K562 (cell line): ENCODE measurements at regions not wholly inside any gene's neighbourhood (a gene's known extent, or its start where the extent isn't known, plus 50 kb on each side); places are given as distances from the start of the nearest gene placed in this dataset.

ENCODE experiments used
- ATAC-seq: fragments of 200-7000 bp; cut with Tn5 transposase; 3 replicates; pipeline ENCODE4 v1.9.1; 2020; ENCODE audit warnings: moderate library complexity
- BruUV-seq: library from RNA; stranded (reverse); fragments of 400-500 nt; replicated peaks from 2 replicates; lab custom pipeline; 2021; lab: Mats Ljungman, UMichigan
- CTCF ChIA-PET: fragments of 300-600 bp; formaldehyde crosslinking; extraction: SDS; loops from one replicate; lab custom pipeline; 2021; ENCODE audit warnings: low intra/inter-chr PET ratio; lab: Yijun Ruan, JAX
- POLR2A ChIA-PET: fragments of 300-600, 350-650 bp; sonication (Branson Sonifier 250); formaldehyde crosslinking; extraction: SDS; loops from one replicate; lab custom pipeline; 2021; ENCODE audit warnings: antibody characterized with exemption, inconsistent platforms; lab: Yijun Ruan, JAX
- DNase-seq, 4 experiments: peaks; one replicate each; pipeline versions ENCODE4 v3.0.0 to v3.0.0-alpha.2; 2011 to 2018; ENCODE audit warnings: low spot score in 3 of 4, mixed read lengths in 3 of 4; ENCODE audit errors: extremely low read depth in 1 of 4
- FAIRE-seq: peaks from 2 replicates; lab custom pipeline; 2011; peaks lifted over from hg19 to GRCh38; lab: Jason Lieb, UNC
- H2AFZ ChIP-seq: 2 replicates; pipeline ENCODE4 v1.6.0; 2011; ENCODE audit warnings: low read depth, low read length, control low read depth, inconsistent platforms
- H3K27ac ChIP-seq: fragments of 200-600 bp; 3 replicates; pipeline ENCODE4 v1.8.0; 2011; ENCODE audit warnings: low read depth, mild to moderate bottlenecking, control low read depth, inconsistent platforms, low read length, moderate library complexity, mixed read lengths; ENCODE audit errors: extremely low read depth
- H3K27me3 ChIP-seq, 2 experiments: fragments of 300-600 bp in 1 of 2; 2 replicates in 1 of 2; 3 replicates in 1 of 2; pipeline versions ENCODE4 v1.6.0 to v1.8.0; 2011; ENCODE audit warnings: inconsistent platforms in 2 of 2, low read length in 2 of 2, mild to moderate bottlenecking in 1 of 2, mixed read lengths in 1 of 2, moderate library complexity in 1 of 2; ENCODE audit not compliant: control insufficient read depth in 2 of 2, insufficient read depth in 2 of 2
- H3K36me3 ChIP-seq: fragments of 300-600 bp; 3 replicates; pipeline ENCODE4 v1.8.0; 2011; ENCODE audit warnings: mild to moderate bottlenecking, low read length, inconsistent platforms; ENCODE audit not compliant: control insufficient read depth, insufficient read depth
- H3K4me1 ChIP-seq, 2 experiments: fragments of 200-600 bp in 1 of 2; replicated peaks in 1 of 2; 2 replicates in 1 of 2; 3 replicates in 1 of 2; pipeline versions ENCODE4 v1.5.1 to v1.8.0; 2011; ENCODE audit warnings: inconsistent platforms in 2 of 2, low read length in 2 of 2, mild to moderate bottlenecking in 1 of 2, mixed read lengths in 1 of 2, moderate library complexity in 1 of 2; ENCODE audit not compliant: control insufficient read depth in 2 of 2, insufficient read depth in 2 of 2
- H3K4me2 ChIP-seq: 2 replicates; pipeline ENCODE4 v1.6.1; 2011; ENCODE audit warnings: low read length, control low read depth, inconsistent platforms, mixed read lengths; ENCODE audit not compliant: insufficient read depth
- H3K4me3 ChIP-seq: fragments of 200-600 bp; sonication (generic), shearing (Covaris generic); 2 replicates; pipeline ENCODE4 v1.5.1; 2016; ENCODE audit warnings: control low read depth, inconsistent platforms
- H3K79me2 ChIP-seq: fragments of 200-600 bp; 3 replicates; pipeline ENCODE4 v1.8.0; 2011; ENCODE audit warnings: low read length, inconsistent platforms; ENCODE audit not compliant: control insufficient read depth, insufficient read depth
- H3K9ac ChIP-seq, 2 experiments: 2 replicates each; pipeline versions ENCODE4 v1.6.0 to v1.6.1; 2011; ENCODE audit warnings: low read depth in 2 of 2, low read length in 2 of 2, control low read depth in 1 of 2, inconsistent platforms in 1 of 2, mild to moderate bottlenecking in 1 of 2, mixed read lengths in 1 of 2; ENCODE audit not compliant: insufficient read depth in 1 of 2
- H3K9me1 ChIP-seq: one replicate; pipeline ENCODE4 v1.6.0; 2011; ENCODE audit warnings: inconsistent platforms, mild to moderate bottlenecking, low read length, moderate library complexity; ENCODE audit not compliant: control insufficient read depth, insufficient read depth
- H3K9me3 ChIP-seq: replicated peaks from 2 replicates; pipeline ENCODE4 v1.5.1; 2011; ENCODE audit warnings: low read depth, low read length, inconsistent platforms; ENCODE audit not compliant: control insufficient read depth, insufficient read depth
- H4K20me1 ChIP-seq: replicated peaks from 2 replicates; pipeline ENCODE4 v1.6.1; 2011; ENCODE audit warnings: low read length, inconsistent platforms, mixed read lengths; ENCODE audit not compliant: control insufficient read depth, insufficient read depth
- CAMTA2 ChIP-seq: fragments of 250-450 bp; sonication (Bioruptor Pico); conservative IDR thresholded peaks from 2 replicates; pipeline ENCODE4 v1.5.1; 2022
- HES1 ChIP-seq: fragments of 450-650 bp; IDR thresholded peaks from 2 replicates; pipeline ENCODE4 v1.6.1; 2016; ENCODE audit warnings: low read depth, mild to moderate bottlenecking, moderate library complexity
- HNRNPLL ChIP-seq: fragments of 200-400 bp; formaldehyde crosslinking; IDR thresholded peaks from 2 replicates; pipeline ENCODE4 v1.6.1; 2017; ENCODE audit warnings: low read length, low read depth, mild to moderate bottlenecking; ENCODE audit not compliant: poor library complexity, severe bottlenecking
- MYBL2 ChIP-seq, 2 experiments: fragments of 450-650 bp in 1 of 2; sonication (generic) in 1 of 2; formaldehyde crosslinking in 1 of 2; IDR thresholded peaks; 2 replicates each; pipeline versions ENCODE4 v1.6.1 to v1.8.1; 2017 to 2022; ENCODE audit warnings: borderline replicate concordance in 1 of 2, inconsistent platforms in 1 of 2, low read depth in 1 of 2, mild to moderate bottlenecking in 1 of 2, missing genetic modification reagents in 1 of 2, moderate library complexity in 1 of 2
- SIN3B ChIP-seq: fragments of 450-650 bp; IDR thresholded peaks from 2 replicates; pipeline ENCODE4 v1.6.1; 2017; ENCODE audit warnings: low read depth, mild to moderate bottlenecking, moderate library complexity
- ZBTB5 ChIP-seq: fragments of 450-650 bp; IDR thresholded peaks from 2 replicates; pipeline ENCODE4 v1.6.1; 2017; ENCODE audit warnings: antibody characterized with exemption
- ZNF146 ChIP-seq: IDR thresholded peaks from one replicate; pipeline ENCODE4 v1.6.1; 2018; ENCODE audit warnings: missing compliant biosample characterization; ENCODE audit not compliant: unreplicated experiment
- ZNF274 ChIP-seq: IDR thresholded peaks from 2 replicates; pipeline ENCODE4 v1.6.1; 2011; ENCODE audit warnings: low read depth, mild to moderate bottlenecking, low read length, moderate library complexity, borderline replicate concordance
- ZNF75A ChIP-seq: fragments of 450-650 bp; formaldehyde crosslinking; IDR thresholded peaks from 2 replicates; pipeline ENCODE4 v1.4.0; 2020; ENCODE audit warnings: mild to moderate bottlenecking
- WGBS: fragments of 100-300 bp; shearing (Covaris generic); methylation state at CpG from one replicate; pipeline ENCODE4 v1.1.6; 2016; ENCODE audit warnings: low coverage, mixed read lengths; ENCODE audit not compliant: insufficient coverage; ENCODE audit errors: missing lambda C conversion rate; 5-methylcytosine and 5-hydroxymethylcytosine counted together
- in situ Hi-C: fragments of 300-500 bp; cut with MboI; formaldehyde crosslinking; loops from 4 replicates; pipeline ENCODE4 v1.15.0; 2018; ENCODE audit warnings: inconsistent platforms, mixed read lengths
- intact Hi-C: fragments of 100-400 bp; cut with micrococcal nuclease; formaldehyde crosslinking; loops from 2 replicates; pipeline ENCODE4 v1.14.2; 2022

DNA sequence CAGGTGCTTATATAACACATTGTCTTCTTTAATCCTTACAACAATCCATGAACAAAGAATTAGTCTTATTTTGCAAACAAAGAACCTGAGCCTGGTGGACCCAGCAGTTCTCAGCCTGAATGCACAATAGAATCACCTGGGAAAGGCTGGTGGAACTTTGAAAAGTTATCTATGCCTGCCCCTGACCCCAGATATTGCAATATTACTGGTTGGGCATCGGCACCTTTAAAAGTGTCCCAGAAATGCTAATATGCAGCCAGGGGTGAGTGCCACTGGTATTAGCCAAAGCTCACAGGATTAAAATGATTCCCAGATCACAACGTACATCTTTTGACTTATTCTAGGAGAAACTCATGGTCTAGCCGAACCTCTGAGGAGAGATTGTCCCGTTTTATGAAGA lies 268.8 kb downstream of the KLF5 start (continued):
- TF ChIP-seq HNRNPLL (no peak), MYBL2 (IDR thresholded peaks at IDR 0.05; ENCODE audit: low read depth) (no peak), MYBL2 (CRISPR knock-in tag; IDR thresholded peaks at IDR 0.05; ENCODE audit: borderline replicate concordance) (no peak)

DNA sequence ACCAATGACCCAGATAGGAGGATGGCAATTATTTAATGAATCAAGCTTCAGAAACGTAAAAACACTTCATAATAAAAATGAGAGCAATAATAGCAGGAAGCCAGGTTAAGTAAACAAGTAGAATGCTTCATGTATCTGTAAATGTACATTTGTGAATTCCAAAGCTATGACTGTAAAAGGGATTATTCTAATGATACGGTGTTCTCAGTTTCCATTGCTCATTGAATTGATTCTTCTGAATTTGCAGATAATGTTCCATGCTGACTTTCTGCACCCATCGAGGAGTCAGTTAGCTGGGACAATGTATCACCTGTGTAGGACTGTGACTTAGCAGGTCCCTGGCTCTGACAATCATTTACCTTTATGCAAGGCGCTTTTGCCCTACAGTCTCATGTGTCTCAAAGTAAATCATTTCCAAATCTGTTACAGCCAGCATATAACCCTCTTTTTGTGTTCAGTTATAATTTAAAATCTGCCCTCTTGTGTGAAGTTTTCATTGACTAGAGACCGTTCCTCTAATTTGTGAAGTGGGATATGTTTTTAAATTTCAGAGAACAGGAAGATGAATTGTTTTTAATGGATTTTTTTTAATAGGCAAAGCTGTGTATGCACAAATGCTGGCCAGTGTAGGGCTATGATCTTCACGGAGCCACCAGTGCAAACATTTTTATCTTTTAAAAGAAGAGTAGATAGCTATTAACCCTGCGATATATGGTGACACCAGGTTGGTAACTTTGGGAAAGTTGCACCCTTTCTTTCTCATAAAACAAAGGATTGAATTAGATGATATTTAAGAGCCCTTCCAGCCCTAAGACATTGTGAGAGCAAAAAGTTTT lies 267.1 kb downstream of the KLF5 start:
- no peak for TF ChIP-seq SIN3B
- TF ChIP-seq HES1 = no peak
- TF ChIP-seq ZNF274 = no peak
- no peak for TF ChIP-seq ZNF146 (CRISPR knock-in tag)
- no peak for TF ChIP-seq ZBTB5
- no peak for TF ChIP-seq ZNF75A (CRISPR knock-in tag)
- TF ChIP-seq CAMTA2 (CRISPR knock-in tag) = no peak
- no peak for ATAC-seq
- Histone ChIP-seq H3K9me3 (no peaks in the 10 kb centered on the region), H4K20me1 (no peaks in the 10 kb centered on the region), H3K9ac (no peak overlapping the region), H3K36me3 (no peaks in the 10 kb centered on the region), H3K9me1 (no peaks in the 10 kb centered on the region), H3K27ac (no peak overlapping the region), H3K27me3 (no peaks in the 10 kb centered on the region), H3K4me2 (no peak overlapping the region), H3K4me3 (no peak overlapping the region), H2AFZ (no peak overlapping the region), H3K4me1 (no peaks in the 10 kb centered on the region), H3K79me2 (no peaks in the 10 kb centered on the region)
- CTCF ChIA-PET = no interaction called here
- DNase-seq = no peak
- intact Hi-C loops = no loop called here
- POLR2A ChIA-PET = no interaction called here
- no TSS peak for BruUV-seq
- in situ Hi-C loops = no loop called here
- 0% methylated on average over 7 of the region's 7 CpGs for WGBS
- FAIRE-seq = no peak
